ENCODE measurements at regions not wholly inside any gene's neighbourhood (a gene's known extent, or its start where the extent isn't known, plus 50 kb on each side); places are given as distances from the start of the nearest gene placed in this dataset.
A peak's percentile ranks its signal among the peaks of the same experiment; 100 is the strongest.
"Not testable (repeated sequence)": the region's sequence is repeated elsewhere in the genome, so short reads cannot be mapped to it uniquely, and the experiment has no call there.

- DNase-seq (ENCODE audit: low spot score), result no peak
These were observed 195.8 kb downstream of the MATN1 start for GRCh38 chr1:30527511-30528140.

GRCh38 chr1:30526652-30527345, 196.6 kb downstream of the MATN1 start:
- no peak for DNase-seq (ENCODE audit: low spot score)

- no peak for DNase-seq (ENCODE audit: low spot score)
These were observed 197.3 kb downstream of the MATN1 start for GRCh38 chr1:30525971-30526651.

GRCh38 chr1:30525631-30525970, 197.8 kb downstream of the MATN1 start:
- DNase-seq (ENCODE audit: low spot score), result no peak

GRCh38 chr1:30524840-30525617, 198.4 kb downstream of the MATN1 start:
- no peak for DNase-seq (ENCODE audit: low spot score)

GRCh38 chr1:30524025-30524555, 199.3 kb downstream of the MATN1 start:
- not testable (repeated sequence) for DNase-seq (ENCODE audit: low spot score)

GRCh38 chr1:30523055-30524020, 200.0 kb downstream of the MATN1 start:
- DNase-seq (ENCODE audit: low spot score), result no peak

- peak; percentile 34 for DNase-seq (ENCODE audit: low spot score)
These were observed 201.1 kb downstream of the MATN1 start for GRCh38 chr1:30522031-30523004.

- DNase-seq (ENCODE audit: low spot score), result no peak
These were observed 202.0 kb downstream of the MATN1 start for GRCh38 chr1:30521261-30521865.

- DNase-seq (ENCODE audit: low spot score), result no peak
These were observed 202.9 kb downstream of the MATN1 start for GRCh38 chr1:30520476-30520875.

GRCh38 chr1:30519201-30519763, 204.1 kb downstream of the MATN1 start:
- no peak for DNase-seq (ENCODE audit: low spot score)

- DNase-seq (ENCODE audit: low spot score), result no peak
These were observed 204.7 kb downstream of the MATN1 start for GRCh38 chr1:30518696-30519095.

GRCh38 chr1:30518186-30518585, 205.2 kb downstream of the MATN1 start:
- DNase-seq (ENCODE audit: low spot score), result no peak

GRCh38 chr1:30517666-30518065, 205.7 kb downstream of the MATN1 start:
- DNase-seq (ENCODE audit: low spot score), result not testable (repeated sequence)

GRCh38 chr1:30517241-30517640, 206.1 kb downstream of the MATN1 start:
- DNase-seq (ENCODE audit: low spot score), result not testable (repeated sequence)

GRCh38 chr1:30516485-30516858, 206.9 kb downstream of the MATN1 start:
- DNase-seq (ENCODE audit: low spot score), result no peak

- DNase-seq (ENCODE audit: low spot score), result no peak
These were observed 207.5 kb downstream of the MATN1 start for GRCh38 chr1:30515755-30516484.

- DNase-seq (ENCODE audit: low spot score), result no peak
These were observed 208.4 kb downstream of the MATN1 start for GRCh38 chr1:30514945-30515344.

Measured in Ammon's horn (tissue), 1 donor.